OCI-LY7 (cell line): ENCODE measurements at regions not wholly inside any gene's neighbourhood (a gene's known extent, or its start where the extent isn't known, plus 50 kb on each side); places are given as distances from the start of the nearest gene placed in this dataset.

Experiments
- BruUV-seq: library from RNA; stranded (reverse); fragments of 400-500 nt; replicated peaks from 2 replicates; lab custom pipeline; 2021; lab: Mats Ljungman, UMichigan
- CTCF ChIA-PET: fragments of 300-600 bp; sonication (Branson Sonifier 250); formaldehyde crosslinking; loops from one replicate; lab custom pipeline; 2022; ENCODE audit warnings: antibody characterized with exemption; ENCODE audit not compliant: unreplicated experiment; lab: Charles Lee
- POLR2A ChIA-PET: fragments of 300-600 bp; sonication (Branson Sonifier 250); formaldehyde crosslinking; loops from one replicate; lab custom pipeline; 2022; ENCODE audit warnings: antibody characterized with exemption; lab: Charles Lee
- DNase-seq: peaks from one replicate; pipeline ENCODE4 v3.0.0-alpha.2; 2015; ENCODE audit warnings: low spot score
- H2AFZ ChIP-seq: fragments of 200-600 bp; sonication (generic), shearing (Covaris generic); 2 replicates; pipeline ENCODE4 v1.6.1; 2014; ENCODE audit warnings: mild to moderate bottlenecking, antibody characterized with exemption, low read length, moderate library complexity
- H3K27ac ChIP-seq: fragments of 200-600 bp; sonication (generic); 2 replicates; pipeline ENCODE4 v1.5.1; 2014; ENCODE audit warnings: mixed run types, low read depth, mild to moderate bottlenecking, moderate library complexity, low read length, inconsistent platforms; ENCODE audit not compliant: poor library complexity, severe bottlenecking
- H3K36me3 ChIP-seq: fragments of 200-600 bp; sonication (generic); 2 replicates; pipeline ENCODE4 v1.6.1; 2014; ENCODE audit warnings: mild to moderate bottlenecking, antibody characterized with exemption, low read length, moderate library complexity, mixed read lengths; ENCODE audit not compliant: insufficient read depth
- H3K4me1 ChIP-seq: fragments of 200-600 bp; sonication (generic); 2 replicates; pipeline ENCODE4 v1.5.1; 2014; ENCODE audit warnings: mild to moderate bottlenecking, low read length; ENCODE audit not compliant: insufficient read depth, poor library complexity, severe bottlenecking
- H3K4me2 ChIP-seq: fragments of 200-600 bp; sonication (generic); 2 replicates; pipeline ENCODE4 v1.6.1; 2014; ENCODE audit warnings: mild to moderate bottlenecking, low read length
- H3K4me3 ChIP-seq: fragments of 200-600 bp; sonication (generic); 2 replicates; pipeline ENCODE4 v1.5.1; 2014; ENCODE audit warnings: mild to moderate bottlenecking, low read depth, low read length; ENCODE audit not compliant: poor library complexity, severe bottlenecking
- H3K79me2 ChIP-seq: fragments of 200-600 bp; sonication (generic); 2 replicates; pipeline ENCODE4 v1.6.1; 2016; ENCODE audit warnings: low read depth, mild to moderate bottlenecking, low read length, moderate library complexity, mixed read lengths; ENCODE audit not compliant: insufficient read depth
- H3K9me2 ChIP-seq: fragments of 200-600 bp; sonication (generic); 2 replicates; pipeline ENCODE4 v1.6.1; 2016; ENCODE audit warnings: mild to moderate bottlenecking, low read length, mixed read lengths; ENCODE audit not compliant: insufficient read depth
- H3K9me3 ChIP-seq: fragments of 200-600 bp; sonication (generic); 2 replicates; pipeline ENCODE4 v1.6.1; 2014; ENCODE audit warnings: mild to moderate bottlenecking, mixed run types, low read length, mixed read lengths
- H4K20me1 ChIP-seq: fragments of 200-600 bp; sonication (generic); 2 replicates; pipeline ENCODE4 v1.6.1; 2014; ENCODE audit warnings: mild to moderate bottlenecking, antibody characterized with exemption, low read length, moderate library complexity, mixed read lengths; ENCODE audit not compliant: insufficient read depth
- CTCF ChIP-seq: fragments of 200-600 bp; sonication (generic); conservative IDR thresholded peaks from 2 replicates; pipeline ENCODE4 v1.5.1; 2014; ENCODE audit warnings: mild to moderate bottlenecking, antibody characterized with exemption, low read length, moderate library complexity, mixed read lengths
- EZH2phosphoT487 ChIP-seq: fragments of 200-600 bp; sonication (generic); IDR thresholded peaks from 2 replicates; pipeline ENCODE4 v1.6.1; 2018; ENCODE audit warnings: low read depth, borderline replicate concordance, mild to moderate bottlenecking, mixed run types, antibody characterized with exemption, low read length, moderate library complexity, mixed read lengths
- intact Hi-C: fragments of 100-400 bp; cut with micrococcal nuclease; formaldehyde crosslinking; loops from one replicate; pipeline ENCODE4 v1.10.0; 2022; ENCODE audit not compliant: unreplicated experiment

DNA sequence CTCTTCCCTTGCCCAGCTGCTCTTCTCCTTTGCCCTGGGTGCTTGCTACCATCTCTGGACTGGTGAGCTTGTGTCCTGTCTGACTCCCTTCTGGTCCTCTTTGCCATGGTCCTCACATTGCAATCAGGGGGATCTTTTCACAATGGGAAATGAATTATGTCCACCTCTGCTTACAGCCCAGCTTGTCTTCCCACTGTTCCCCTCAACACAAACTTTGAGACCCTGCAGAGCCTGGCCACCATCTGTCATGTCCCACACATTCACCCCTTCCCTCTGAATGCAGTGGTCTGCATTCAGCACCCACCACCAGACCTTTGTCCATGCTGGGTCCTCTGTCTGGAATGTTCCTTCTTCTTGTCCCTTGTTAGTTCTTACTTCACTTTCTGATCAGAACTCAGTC lies 100.5 kb downstream of the ABHD5 start:
- no TSS peak for BruUV-seq
- Histone ChIP-seq H3K9me3 (no peaks in the 10 kb centered on the region), H3K27ac (no peak overlapping the region), H3K9me2 (no peaks in the 10 kb centered on the region), H3K4me1 (peaks cover 3% of the 10 kb centered on the region), H3K79me2 (no peaks in the 10 kb centered on the region), H3K4me3 (no peak overlapping the region), H4K20me1 (no peaks in the 10 kb centered on the region), H3K4me2 (no peak overlapping the region), H3K36me3 (no peaks in the 10 kb centered on the region), H2AFZ (no peak overlapping the region)
- ChIA-PET CTCF (no interaction called here), POLR2A (no interaction called here)
- TF ChIP-seq CTCF (no peak), EZH2phosphoT487 (no peak)
- intact Hi-C loops: no loop called here
- no peak for DNase-seq

GRCh38 chr3:43792904-43793303 lies 102.2 kb downstream of the ABHD5 start:
- Histone ChIP-seq H3K36me3 (no peaks in the 10 kb centered on the region), H3K4me2 (no peak overlapping the region), H3K9me2 (no peaks in the 10 kb centered on the region), H3K27ac (no peak overlapping the region), H3K79me2 (no peaks in the 10 kb centered on the region), H2AFZ (no peak overlapping the region), H3K9me3 (no peaks in the 10 kb centered on the region), H4K20me1 (no peaks in the 10 kb centered on the region), H3K4me1 (no peaks in the 10 kb centered on the region), H3K4me3 (no peak overlapping the region)
- no peak for TF ChIP-seq CTCF
- intact Hi-C loops: no loop called here
- CTCF ChIA-PET: no interaction called here
- BruUV-seq: no TSS peak
- no peak for DNase-seq
- POLR2A ChIA-PET: interaction anchor here (0.6 to 0.9 kb wide), 4 partner anchors 10 to 644 kb away, joined by 3 read pairs; no protein-coding TSS in a partner anchor

- Histone ChIP-seq H3K9me2 (no peaks in the 10 kb centered on the region), H3K4me2 (no peak overlapping the region), H3K36me3 (no peaks in the 10 kb centered on the region), H3K79me2 (no peaks in the 10 kb centered on the region), H3K27ac (no peak overlapping the region), H4K20me1 (no peaks in the 10 kb centered on the region), H3K4me1 (no peaks in the 10 kb centered on the region), H3K4me3 (no peak overlapping the region), H2AFZ (no peak overlapping the region), H3K9me3 (no peaks in the 10 kb centered on the region)
- POLR2A ChIA-PET: interaction anchor here (0.6 to 0.9 kb wide), 2 partner anchors 11 to 13 kb away, joined by 3 read pairs; no protein-coding TSS in a partner anchor
- TF ChIP-seq CTCF: no peak
- no peak for TF ChIP-seq EZH2phosphoT487
- no peak for DNase-seq
- no TSS peak for BruUV-seq
- intact Hi-C loops: no loop called here
- CTCF ChIA-PET: interaction anchor here (0.6 kb wide), 1 partner anchor 28 kb away, joined by 4 read pairs; no protein-coding TSS in a partner anchor
Measured at GRCh38 chr3:43793648-43794372, 103.1 kb downstream of the ABHD5 start.
